GM18951 (cell line): ENCODE measurements at regions not wholly inside any gene's neighbourhood (a gene's known extent, or its start where the extent isn't known, plus 50 kb on each side); places are given as distances from the start of the nearest gene placed in this dataset.

Experiments
- POLR2A ChIP-seq: IDR thresholded peaks from 4 replicates; pipeline ENCODE4 v1.6.1; 2011; ENCODE audit warnings: mild to moderate bottlenecking; ENCODE audit not compliant: insufficient read length, insufficient read depth; ENCODE audit errors: extremely low read depth
- in situ Hi-C: fragments of 300-500 bp; cut with MboI; formaldehyde crosslinking; loops from one replicate; pipeline ENCODE4 v1.12.0; 2022; ENCODE audit warnings: low sequenced_read_pairs, mixed read lengths, inconsistent platforms; ENCODE audit not compliant: unreplicated experiment

DNA sequence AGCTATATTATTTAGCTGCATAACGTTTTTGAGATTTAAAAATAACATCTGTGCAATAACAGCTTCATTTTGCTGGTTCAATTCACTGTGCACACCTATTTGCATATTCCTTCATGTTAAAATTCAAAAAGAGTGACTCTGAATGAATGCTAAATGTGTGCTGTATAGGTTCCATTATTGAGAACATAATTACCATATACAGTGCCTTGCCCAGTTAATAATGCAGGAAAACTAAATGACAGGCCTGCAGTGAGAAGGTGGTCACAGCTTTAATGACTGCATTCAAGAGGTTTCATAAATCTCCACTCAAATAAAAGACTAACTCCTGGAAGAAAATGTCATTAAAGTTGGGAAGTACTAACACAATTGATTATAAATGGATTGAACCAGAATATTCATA is 1183.2 kb upstream of the ADGRL3 start:
- in situ Hi-C loops, result no loop called here
- TF ChIP-seq POLR2A, result no peak

DNA sequence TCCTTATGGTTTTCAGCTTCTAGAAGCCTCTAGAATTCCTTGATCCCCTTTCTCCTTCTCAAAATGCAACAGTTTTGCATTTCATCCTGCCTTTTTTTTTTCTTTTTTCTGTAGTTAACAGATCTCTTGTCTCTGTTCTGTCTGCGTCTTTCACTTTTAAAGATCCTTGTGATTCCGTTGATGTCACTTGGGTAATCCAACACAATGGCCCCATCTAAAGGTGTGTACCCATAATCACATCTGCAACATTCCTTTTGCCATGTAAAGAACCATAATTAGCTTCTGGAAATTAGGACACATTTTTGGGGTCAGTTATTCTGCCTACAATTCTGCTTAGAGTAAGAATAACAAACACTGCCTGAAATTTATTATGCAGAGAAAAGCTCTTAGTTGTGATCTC is 1180.9 kb upstream of the ADGRL3 start:
- in situ Hi-C loops, result no loop called here
- TF ChIP-seq POLR2A, result no peak

DNA sequence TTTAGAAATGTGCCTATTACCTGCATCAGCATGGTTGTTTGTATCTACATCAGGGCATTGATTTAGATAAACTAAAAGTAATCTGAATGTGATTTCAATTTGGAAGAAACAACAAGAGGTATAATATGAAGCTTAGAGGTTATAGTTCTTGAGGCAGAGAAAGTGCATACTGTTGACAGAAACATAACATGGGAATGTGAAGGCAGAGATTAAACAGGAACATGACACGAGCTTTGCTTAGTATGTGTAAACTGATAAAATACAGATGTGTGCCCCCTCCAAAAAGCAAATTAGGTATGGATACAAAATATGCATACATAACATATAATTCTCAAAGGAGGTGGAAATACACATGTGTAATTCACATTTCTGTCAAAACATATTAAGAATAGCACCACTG is 1180.2 kb upstream of the ADGRL3 start:
- TF ChIP-seq POLR2A, result no peak
- in situ Hi-C loops, result no loop called here

GRCh38 chr4:60020389-60020788 is 1179.7 kb upstream of the ADGRL3 start:
- TF ChIP-seq POLR2A, result no peak
- in situ Hi-C loops, result no loop called here

- in situ Hi-C loops, result no loop called here
- no peak for TF ChIP-seq POLR2A
These were observed 1166.3 kb upstream of the ADGRL3 start for GRCh38 chr4:60033826-60034225.

DNA sequence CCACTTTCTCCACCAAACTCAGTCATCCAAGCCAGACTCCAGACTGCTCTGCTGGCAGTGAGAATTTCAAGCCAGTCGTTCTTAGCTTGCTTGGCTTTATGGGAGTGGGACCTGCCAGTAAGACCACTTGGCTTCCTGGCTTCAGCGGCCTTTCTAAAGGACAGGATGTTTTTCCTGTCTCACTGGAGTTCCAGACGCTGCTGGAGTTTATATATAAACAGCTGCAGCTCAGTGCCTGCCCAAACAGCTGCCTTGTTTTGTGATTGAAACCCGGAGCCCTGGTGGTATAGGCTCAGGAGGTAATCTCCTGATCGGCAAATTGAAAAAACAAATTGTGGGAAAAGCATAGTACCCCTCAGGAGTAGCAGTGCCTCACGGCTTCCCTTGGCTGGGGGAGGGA is 1165.8 kb upstream of the ADGRL3 start:
- TF ChIP-seq POLR2A, result no peak

GRCh38 chr4:60039908-60040307 is 1160.2 kb upstream of the ADGRL3 start:
- in situ Hi-C loops, result no loop called here
- no peak for TF ChIP-seq POLR2A

More for the DNA sequence above, 1165.8 kb upstream of the ADGRL3 start:
- in situ Hi-C loops, result no loop called here

DNA sequence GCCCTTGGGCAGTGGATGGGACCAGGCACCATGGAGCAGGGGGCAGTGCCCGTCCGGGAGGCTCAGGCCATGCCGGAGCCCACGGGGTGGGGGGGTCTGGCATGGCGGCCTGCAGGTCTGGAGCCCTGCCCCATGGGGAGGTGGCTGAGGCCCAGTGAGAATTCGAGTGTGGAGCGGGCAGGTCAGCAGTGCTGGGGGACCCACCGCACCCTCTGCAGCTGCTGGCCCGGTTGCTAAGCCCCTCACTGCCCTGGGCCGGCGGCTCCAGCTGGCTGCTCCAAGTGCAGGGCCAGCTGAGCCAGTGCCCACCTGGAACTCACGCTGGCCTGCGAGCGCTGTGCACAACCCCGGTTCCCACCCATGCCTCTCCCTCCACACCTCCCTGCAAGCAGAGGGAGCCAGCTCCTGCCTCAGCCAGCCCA is 1157.9 kb upstream of the ADGRL3 start:
- no peak for TF ChIP-seq POLR2A
- in situ Hi-C loops, result no loop called here

DNA sequence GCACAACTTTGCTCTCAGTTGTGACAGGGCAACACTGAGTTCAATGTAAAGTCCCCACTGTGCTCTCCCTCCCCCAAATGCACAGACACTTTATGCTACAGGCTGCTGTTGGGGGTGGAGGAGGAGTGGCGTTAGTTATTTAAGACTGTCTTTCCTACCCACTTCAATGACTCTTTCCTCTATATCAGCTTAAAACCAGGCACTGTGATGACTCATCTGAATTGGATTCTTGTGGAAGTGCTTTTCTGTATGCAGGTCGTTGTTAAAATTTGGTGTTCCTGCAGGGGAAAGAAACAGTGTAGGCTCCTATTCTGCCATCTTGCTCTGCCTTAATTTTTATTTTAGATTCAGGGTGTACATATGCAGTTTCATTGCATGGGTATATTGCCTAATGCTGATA is 1157.2 kb upstream of the ADGRL3 start:
- in situ Hi-C loops, result no loop called here
- TF ChIP-seq POLR2A, result no peak

DNA sequence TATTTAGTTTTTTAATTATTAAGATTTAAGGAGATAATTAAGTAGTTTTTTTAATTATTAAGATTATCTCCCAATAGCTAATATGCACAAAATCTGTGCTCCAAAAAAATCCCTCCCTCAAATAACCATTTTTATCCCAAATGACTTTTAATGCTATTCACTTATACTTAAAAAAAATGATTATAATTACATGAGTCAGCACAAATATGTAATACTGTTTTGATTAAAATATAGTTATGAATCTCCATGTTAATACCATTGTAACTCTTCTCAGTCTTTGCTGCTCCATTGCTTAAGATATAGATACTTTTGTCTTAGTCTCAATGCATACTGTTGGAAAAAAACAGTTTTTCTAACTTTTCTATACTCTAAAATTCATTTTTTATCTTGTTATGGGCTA is 1121.1 kb upstream of the ADGRL3 start:
- no peak for TF ChIP-seq POLR2A
- in situ Hi-C loops, result no loop called here

DNA sequence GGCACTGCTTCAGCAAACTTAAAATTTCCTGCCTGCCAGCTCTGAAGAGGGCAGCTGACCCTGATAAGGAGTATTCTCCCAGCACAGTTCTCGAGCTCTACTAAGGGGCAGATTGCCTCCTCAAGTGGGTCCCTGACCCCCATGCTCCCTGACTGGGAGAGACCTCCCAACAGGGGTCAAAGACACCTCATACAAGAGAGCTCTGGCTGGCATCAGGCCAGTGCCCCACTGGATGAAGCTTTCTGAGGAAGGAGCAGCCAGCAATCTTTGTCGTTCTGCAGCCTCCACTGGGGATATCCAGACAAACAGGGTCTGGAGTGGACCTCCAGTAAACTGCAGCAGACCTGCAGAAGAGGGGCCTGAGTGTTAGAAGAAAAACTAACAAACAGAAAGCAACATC is 1118.3 kb upstream of the ADGRL3 start:
- in situ Hi-C loops, result no loop called here
- TF ChIP-seq POLR2A, result no peak

- TF ChIP-seq POLR2A, result no peak
- in situ Hi-C loops, result no loop called here
These were observed 1111.2 kb upstream of the ADGRL3 start for GRCh38 chr4:60088807-60089486.

DNA sequence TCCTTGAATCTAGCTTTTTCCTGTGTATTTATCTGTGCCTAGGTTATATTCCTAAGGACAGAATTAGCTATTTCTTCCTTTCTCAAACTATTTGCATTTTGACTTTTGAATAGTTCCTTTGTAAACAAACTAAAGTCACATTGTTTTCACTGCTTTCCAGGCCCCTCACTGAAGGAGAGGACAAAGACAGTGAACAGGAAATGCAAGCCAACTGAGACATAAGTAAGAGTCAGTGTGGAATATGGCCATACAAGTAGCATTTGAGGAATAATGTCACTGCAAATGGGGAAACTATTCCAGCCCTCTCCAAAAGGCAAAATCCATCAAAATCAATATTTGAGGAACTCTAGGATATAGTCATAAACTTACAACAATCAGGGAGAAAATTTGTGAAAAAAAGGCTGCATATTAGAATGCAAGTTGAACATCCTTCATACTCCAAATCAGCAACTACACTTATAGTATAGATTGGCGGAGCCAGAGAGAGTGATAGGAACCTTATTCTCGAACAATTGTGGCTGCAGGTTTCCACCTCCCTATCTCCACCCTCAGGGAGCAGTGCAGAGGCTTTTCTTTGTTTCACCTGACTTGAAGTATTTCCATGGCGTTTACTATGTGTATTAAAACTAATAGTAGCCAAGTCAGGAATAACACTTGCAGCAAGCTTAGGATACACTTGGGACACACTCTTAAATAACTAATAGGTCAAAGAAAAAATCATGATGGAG is 1110.4 kb upstream of the ADGRL3 start:
- in situ Hi-C loops, result no loop called here
- TF ChIP-seq POLR2A, result no peak

GRCh38 chr4:60096676-60097075 is 1103.5 kb upstream of the ADGRL3 start:
- in situ Hi-C loops, result no loop called here
- no peak for TF ChIP-seq POLR2A
